ENCODE measurements at regions not wholly inside any gene's neighbourhood (a gene's known extent, or its start where the extent isn't known, plus 50 kb on each side); places are given as distances from the start of the nearest gene placed in this dataset.

GRCh38 chr3:159189994-159190669 is 388.3 kb downstream of the MFSD1 start:
- TF ChIP-seq CTCF (IDR thresholded peaks at IDR 0.05; ENCODE audit: borderline replicate concordance, insufficient read depth, low read depth, low read length): no peak
- H3K4me3 ChIP-seq (ENCODE audit: low read depth, low read length): no peak overlapping the region

- H3K4me3 ChIP-seq (ENCODE audit: low read depth, low read length): no peak overlapping the region
- no peak for TF ChIP-seq CTCF (IDR thresholded peaks at IDR 0.05; ENCODE audit: borderline replicate concordance, insufficient read depth, low read depth, low read length)
These were observed 389.6 kb downstream of the MFSD1 start for GRCh38 chr3:159191447-159191846.

GRCh38 chr3:159196359-159196758 is 394.5 kb downstream of the MFSD1 start:
- no peak overlapping the region for H3K4me3 ChIP-seq (ENCODE audit: low read depth, low read length)
- TF ChIP-seq CTCF (IDR thresholded peaks at IDR 0.05; ENCODE audit: borderline replicate concordance, insufficient read depth, low read depth, low read length): no peak

GRCh38 chr3:159200176-159200575 is 398.3 kb downstream of the MFSD1 start:
- no peak overlapping the region for H3K4me3 ChIP-seq (ENCODE audit: low read depth, low read length)
- TF ChIP-seq CTCF (IDR thresholded peaks at IDR 0.05; ENCODE audit: borderline replicate concordance, insufficient read depth, low read depth, low read length): no peak

- no peak for TF ChIP-seq CTCF (IDR thresholded peaks at IDR 0.05; ENCODE audit: borderline replicate concordance, insufficient read depth, low read depth, low read length)
- no peak overlapping the region for H3K4me3 ChIP-seq (ENCODE audit: low read depth, low read length)
These were observed 406.2 kb downstream of the MFSD1 start for GRCh38 chr3:159208050-159208449.

GRCh38 chr3:159209459-159209858 is 407.6 kb downstream of the MFSD1 start:
- TF ChIP-seq CTCF (IDR thresholded peaks at IDR 0.05; ENCODE audit: borderline replicate concordance, insufficient read depth, low read depth, low read length): no peak
- no peak overlapping the region for H3K4me3 ChIP-seq (ENCODE audit: low read depth, low read length)

- no peak for TF ChIP-seq CTCF (IDR thresholded peaks at IDR 0.05; ENCODE audit: borderline replicate concordance, insufficient read depth, low read depth, low read length)
- no peak overlapping the region for H3K4me3 ChIP-seq (ENCODE audit: low read depth, low read length)
These were observed 408.5 kb downstream of the MFSD1 start for GRCh38 chr3:159210336-159210735.
